Mammary epithelial cell (primary cell): ENCODE measurements at regions not wholly inside any gene's neighbourhood (a gene's known extent, or its start where the extent isn't known, plus 50 kb on each side); places are given as distances from the start of the nearest gene placed in this dataset.

Experiments
- CTCF ChIP-seq, 2 donors: IDR thresholded peaks in 1 of 2; conservative IDR thresholded peaks in 1 of 2; 2 replicates each; pipeline ENCODE4 v1.5.1; 2011 to 2012; ENCODE audit warnings: inconsistent platforms in 2 of 2, low read length in 2 of 2, mild to moderate bottlenecking in 2 of 2, control low read depth in 1 of 2, low read depth in 1 of 2; ENCODE audit not compliant: insufficient read depth in 1 of 2; ENCODE audit errors: extremely low read depth in 1 of 2
- EZH2 ChIP-seq: IDR thresholded peaks from 2 replicates; pipeline ENCODE4 v1.6.1; 2012; ENCODE audit warnings: low read length, inconsistent platforms, borderline replicate concordance

- no peak for TF ChIP-seq CTCF (conservative IDR thresholded peaks at IDR 0.05 in 1 of 2, IDR thresholded peaks at IDR 0.05 in 1 of 2; ENCODE audit: extremely low read depth in 1 of 2, insufficient read depth in 1 of 2, low read depth in 1 of 2, low read length in 2 of 2)
- no peak for TF ChIP-seq EZH2
Observed at GRCh38 chr14:42550310-42550709, 943.6 kb downstream of the LRFN5 start.
